HG03135 (cell line): ENCODE measurements at regions not wholly inside any gene's neighbourhood (a gene's known extent, or its start where the extent isn't known, plus 50 kb on each side); places are given as distances from the start of the nearest gene placed in this dataset.

ENCODE experiments used
- ATAC-seq: cut with Tn5 transposase; IDR thresholded peaks from one replicate; pipeline ENCODE4 v1.9.1; 2021; ENCODE audit warnings: mild to moderate bottlenecking, moderate library complexity; ENCODE audit not compliant: unreplicated experiment

DNA sequence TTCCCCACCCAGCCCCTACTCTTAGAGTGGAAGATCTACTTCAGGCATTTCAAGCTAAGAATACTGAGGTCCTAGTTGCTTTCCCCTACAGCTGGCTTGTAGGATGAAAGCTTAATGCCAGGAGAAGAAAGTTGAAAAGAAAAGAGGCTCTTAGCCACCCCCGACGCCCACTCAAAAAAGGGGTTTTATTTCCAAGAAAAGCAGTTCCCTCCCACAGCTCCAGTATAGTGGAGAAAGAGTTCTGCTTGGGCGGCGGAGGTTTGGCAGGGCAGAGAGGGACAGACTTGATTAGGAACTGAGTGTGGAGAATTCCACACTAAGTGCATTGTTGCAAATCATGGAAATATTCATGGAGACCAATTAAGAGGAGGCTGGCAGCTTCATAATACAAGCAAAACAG lies 470.9 kb downstream of the ETS1 start:
- no peak for ATAC-seq

DNA sequence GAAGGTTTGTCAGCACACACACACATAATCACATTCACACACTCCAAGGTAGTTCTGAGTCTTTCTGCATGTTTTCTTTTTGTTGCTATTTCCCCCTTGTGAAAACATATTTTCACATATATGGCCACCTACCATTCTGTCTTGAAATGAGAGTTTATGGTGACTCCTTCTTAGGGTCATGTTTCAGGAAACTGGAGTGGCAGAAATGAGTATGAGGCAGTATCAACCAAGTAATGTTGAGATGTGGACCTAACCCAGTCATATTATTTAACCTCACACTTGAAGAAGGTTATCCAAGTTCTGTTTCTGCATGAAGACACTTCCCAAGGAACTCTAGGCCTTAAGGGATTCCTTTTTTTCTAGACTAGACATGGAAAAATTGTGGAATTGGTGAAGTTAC lies 481.4 kb downstream of the ETS1 start:
- ATAC-seq, result no peak

DNA sequence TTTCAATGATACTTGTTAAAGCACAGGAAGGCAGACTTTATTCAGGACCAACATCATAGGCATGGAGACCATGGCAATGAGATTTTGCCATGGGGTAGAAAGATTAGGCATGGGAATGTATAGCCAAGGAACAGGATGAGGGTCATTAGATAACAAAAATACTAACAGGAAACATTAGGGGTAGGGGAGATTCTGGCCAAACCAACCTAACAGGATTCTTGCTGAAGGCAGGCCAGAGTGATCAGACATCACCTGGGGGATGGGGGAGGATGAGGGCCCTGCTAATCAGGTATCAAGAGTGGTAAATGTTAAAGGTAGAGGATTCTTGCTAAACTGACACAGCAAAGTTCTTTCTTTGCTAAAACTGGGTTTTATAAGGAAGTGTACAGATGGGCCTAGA lies 481.8 kb downstream of the ETS1 start:
- ATAC-seq, result no peak

DNA sequence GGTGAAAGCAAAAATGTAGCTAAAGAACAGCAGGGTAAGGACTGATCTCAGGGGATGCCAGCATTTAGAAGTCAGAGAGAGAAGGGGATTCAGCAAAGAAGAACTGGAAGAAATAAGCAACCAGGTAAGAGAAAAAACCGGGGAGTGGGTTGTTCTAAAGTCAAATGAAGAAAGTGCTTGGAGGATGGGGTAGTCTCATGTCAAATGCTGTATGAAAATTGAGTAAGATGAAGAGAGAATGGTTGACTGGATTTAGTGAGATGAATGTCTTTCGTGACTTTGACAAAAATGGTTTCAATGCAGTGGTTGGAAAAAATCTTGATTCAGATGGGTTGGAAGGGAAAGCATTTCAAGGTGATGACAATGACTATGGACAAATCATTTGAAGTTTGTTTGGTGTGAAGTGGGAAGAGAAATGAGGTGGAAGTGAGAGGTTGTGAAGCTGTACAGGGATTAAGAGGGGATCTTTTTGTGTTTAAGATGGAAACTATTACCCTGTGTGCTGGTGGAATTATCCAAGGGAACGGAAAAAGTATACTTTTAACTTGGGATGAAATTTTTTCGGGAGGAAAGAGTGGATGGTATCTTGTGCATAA lies 484.0 kb downstream of the ETS1 start:
- ATAC-seq, result no peak

DNA sequence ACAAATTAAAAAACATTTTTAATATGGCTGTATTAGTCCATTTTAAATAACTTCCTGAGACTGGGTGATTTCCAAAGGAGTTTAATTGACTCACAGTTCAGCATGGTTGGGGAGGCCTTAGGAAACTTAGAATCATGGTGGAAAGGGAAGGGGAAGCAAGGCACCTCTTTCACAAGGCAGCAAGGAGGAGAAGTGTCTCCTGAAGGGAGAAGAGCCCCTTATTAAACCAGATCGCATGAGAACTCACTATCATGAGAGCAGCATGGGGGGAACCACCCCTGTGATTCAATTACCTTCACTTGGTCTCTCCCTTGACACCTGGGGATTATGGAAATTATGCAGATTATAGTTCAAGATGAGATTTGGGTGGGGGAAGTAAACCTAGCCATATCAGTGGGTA lies 488.6 kb downstream of the ETS1 start:
- no peak for ATAC-seq

DNA sequence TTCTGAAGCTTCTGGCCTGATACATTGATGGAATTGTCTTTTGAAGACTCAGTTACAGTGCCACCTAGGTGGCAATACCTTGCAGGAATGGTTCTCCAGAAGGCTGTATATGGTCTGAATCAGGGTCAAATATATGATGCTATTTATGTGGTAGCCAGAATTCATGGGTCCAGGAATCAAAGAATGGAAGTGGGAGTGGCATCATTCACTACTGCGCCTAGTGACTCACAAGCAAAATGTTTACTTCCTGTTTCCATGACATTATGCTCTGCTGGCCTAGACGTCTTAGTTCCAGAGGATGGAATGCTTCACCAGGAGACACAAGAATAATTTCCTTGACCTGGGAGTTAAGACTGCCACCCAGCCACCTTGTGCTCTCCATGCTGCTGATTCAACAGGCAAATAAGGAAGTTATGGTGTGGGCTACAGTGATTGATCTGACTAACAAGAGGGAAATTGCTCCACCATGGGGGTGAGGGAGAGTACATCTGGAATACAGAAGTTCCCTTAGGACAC lies 491.8 kb downstream of the ETS1 start:
- ATAC-seq, result no peak

DNA sequence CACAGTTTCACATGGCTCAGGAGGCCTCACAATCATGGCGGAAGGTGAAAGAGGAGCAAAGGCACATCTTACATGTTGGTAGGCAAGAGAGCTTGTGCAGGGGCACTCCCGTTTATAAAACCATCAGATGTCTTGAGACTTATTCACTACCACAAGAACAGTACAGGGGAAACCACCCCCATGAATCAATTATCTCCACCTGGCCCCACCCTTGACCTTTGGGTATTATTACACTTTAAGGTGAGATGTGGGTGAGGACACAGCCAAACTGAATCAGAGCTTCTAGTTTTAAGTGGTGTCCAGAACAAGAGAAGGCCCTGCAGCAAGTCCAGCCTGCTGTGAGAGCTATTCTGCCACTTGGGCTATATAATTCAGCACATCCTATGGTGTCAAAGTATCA lies 493.7 kb downstream of the ETS1 start:
- ATAC-seq, result no peak

DNA sequence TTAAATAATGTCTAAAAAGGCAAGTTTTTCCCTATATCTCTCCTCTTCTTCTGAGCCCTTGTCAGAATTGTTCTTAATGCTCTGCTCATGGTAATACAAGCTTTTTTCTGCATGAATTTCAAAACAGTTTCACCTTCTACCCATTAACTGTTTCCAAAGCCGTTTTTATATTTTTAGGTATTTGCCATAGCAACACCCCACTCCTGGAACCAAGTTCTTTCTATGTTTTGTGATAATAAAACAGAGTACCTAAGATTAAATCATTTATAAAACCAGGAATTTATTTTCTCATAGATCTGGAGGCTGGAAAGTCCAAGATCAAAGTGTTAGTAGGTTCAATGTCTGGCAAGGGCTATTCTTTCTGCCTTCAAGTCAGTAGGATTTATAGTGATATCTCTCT lies 497.4 kb downstream of the ETS1 start:
- ATAC-seq, result no peak

DNA sequence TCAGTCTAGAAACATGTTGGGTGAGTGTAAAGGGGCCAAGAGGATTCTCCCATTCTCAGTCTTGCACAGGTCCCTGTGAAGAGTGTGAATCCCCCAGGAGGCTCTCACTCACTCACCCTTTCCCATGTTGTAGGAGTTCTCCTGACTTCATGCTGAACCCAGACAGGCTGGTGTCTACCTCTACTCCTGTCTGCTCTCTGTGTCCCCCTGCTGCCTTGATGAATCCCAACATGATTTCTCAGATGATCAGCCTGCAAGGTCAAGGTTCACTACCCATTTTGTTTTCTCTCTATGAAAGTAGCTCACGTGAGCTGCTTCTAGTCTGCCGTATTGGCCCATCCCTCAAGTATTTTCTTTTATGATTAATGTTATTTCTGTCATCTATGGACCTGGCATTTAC lies 500.6 kb downstream of the ETS1 start:
- ATAC-seq, result no peak

DNA sequence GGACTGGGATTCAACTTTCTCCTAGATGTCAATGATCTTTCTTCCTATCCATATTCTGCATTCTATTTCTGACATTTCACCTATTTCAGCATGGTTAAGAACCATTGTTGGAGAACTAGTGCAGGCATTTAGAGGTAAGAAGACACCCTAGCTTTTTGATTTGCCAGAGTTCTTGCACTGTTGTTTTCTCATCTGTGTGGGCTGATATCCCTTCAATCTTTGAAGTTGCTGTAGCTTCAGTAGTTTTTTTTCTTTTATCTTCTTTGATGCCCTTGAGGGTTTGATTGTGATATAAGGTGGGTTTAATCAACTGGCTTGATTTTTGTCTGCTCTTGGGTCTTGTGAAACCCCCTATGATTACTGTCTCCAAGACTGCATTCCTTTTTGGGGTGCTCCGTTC lies 502.1 kb downstream of the ETS1 start:
- no peak for ATAC-seq

DNA sequence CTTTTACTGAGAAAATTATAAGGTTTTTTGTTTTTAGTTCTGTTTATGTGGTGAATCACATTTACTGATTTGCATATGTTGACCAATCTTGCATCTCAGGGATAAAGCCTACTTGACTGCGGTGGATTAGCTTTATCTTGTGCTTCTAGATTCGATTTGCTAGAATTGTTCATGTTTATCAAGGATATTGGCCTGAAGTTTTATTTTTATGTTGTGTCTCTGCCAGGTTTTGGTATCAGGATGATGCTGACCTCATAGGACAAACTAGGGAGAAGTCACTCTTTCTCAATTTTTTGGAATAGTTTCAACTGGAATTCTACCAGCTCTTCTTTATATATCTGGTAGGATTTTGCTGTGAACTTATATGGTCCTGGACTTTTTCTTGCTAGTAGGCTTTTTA lies 504.8 kb downstream of the ETS1 start:
- no peak for ATAC-seq

DNA sequence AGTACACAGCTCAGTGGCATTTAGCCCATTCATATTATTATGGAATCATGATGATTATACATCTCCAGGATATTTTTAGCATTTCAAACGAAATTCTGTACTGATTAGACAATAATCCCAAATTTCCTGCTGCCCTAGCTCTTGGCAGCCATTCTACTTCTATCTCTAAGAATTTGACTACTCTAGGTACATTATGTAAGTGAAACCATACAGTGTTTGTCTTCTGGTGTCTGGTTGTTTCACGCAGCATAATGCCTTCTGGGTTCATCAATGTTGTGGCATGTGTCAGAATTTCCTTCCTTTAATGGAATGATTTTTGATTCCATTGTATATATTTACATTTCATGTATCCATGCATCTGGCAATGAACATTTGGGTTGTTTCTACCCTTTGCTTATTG lies 517.7 kb downstream of the ETS1 start:
- no peak for ATAC-seq

DNA sequence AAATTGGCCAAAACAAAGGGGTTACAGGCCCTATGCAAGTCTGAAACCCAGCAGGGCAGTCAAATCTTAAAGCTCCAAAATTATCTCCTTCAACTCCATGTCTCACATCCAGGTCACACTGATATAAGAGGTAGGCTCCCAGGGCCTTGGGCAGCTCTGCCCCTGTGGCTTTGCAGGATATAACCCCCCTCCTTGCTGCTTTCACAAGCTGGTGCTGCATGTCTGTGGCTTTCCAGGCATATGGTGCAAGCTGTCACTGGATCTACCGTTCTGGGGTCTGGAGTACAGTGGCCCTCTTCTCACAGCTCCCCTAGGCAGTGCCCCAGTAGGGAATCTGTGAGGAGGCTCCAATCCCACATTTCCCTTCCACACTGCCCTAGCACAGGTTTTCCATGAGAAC lies 519.6 kb downstream of the ETS1 start:
- ATAC-seq, result no peak

DNA sequence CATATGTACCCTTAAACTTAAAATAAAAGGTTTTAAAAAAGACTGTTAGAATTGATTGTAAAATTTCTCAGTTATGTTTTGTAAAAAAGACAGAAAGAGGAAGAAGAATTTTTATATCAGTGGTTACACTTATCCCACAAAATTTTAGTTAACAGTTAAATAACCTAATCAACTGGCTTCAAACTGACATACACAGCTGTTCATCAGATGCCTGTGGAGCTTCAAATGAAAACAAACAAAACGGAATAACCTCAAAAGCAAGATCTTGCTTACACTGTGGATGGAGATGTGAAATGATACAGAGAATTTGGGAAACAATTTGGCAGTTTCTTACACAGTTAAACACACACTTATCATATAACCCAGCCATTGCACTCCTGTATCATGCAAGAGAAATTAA lies 521.0 kb downstream of the ETS1 start:
- ATAC-seq, result no peak

DNA sequence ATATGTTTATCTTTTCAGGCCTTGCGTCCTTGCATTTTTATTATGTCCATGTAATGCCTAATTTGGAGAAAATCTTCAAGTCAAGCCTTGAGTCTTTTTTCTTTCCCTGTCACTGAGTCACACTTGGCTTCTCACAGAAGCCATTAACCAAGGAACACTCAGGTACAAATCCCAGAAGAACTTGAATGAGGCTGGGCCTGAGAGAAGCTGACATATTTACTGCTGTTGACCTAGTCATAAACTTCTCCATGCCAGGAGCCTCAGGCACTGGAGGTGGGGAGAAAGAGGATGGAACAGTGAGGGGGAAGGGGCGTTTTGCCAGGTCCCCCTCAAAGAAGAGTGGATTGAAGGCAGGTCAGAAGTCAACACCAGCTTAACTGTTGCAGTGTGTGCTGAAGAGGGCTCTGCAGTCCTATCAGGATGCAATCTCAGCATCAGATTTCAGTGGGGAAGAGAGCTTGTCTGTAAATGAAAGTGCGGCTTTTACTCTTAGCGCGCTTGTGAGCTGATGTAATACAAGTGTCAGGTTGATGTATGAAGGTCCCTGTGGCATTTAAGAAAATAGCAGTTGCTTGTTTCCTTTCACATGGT lies 526.0 kb downstream of the ETS1 start:
- no peak for ATAC-seq

DNA sequence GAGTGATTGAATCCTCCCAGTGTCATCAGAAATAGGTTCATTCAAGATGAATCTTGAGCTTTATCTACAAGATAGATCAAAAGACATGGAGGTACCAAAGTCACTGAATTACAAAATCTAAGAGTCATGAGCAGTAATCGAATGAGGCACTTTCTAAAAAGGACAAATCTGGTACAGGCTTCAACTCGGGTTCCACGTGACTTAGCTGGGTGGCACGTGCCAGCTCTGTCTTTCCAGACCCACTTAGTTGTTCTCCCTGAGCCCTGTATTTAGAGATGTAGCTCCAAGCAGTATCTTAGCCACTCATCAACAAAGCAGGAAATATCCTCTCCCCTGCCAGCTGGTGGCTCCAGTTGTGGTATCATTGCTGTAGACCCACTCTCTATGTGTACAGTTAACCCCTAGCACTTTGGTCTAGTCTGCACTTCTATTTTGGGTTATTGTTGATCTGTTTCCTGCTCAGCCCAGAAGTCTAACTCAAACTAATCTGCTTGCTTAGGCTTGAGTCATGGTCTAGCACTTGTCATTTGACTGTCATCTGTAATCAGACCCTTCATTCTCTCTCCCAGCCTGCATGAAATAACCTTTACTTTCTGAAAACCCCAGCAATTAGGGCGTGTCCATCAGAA lies 528.7 kb downstream of the ETS1 start:
- ATAC-seq, result no peak

DNA sequence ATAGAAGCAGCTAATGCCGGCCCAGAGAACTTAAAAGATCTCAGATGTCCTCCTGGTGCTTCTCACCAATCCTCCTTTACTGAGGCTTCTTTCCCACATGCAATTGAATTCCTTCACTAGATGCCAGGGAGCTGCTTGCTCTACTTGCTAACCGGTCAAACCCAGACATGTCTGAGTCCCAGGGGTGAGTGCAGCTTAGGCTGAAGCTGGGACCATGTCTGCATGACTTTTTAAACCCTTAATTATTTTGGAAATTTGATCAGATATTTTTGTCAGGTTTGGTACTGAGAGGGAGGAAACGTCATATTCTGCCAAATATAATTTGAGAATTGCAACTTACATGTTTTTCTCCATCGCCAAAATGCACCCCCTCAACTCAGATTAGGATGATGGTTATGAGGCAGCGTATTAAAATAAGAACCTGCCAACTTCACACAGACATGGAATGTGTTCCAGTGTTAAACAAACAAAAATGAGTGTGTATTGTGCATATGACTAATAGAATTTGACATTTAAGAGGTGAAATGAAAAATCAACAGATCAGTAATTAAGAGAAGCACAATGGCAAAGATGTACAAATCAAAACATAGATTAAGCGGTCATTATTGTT lies 529.5 kb downstream of the ETS1 start:
- ATAC-seq, result no peak

DNA sequence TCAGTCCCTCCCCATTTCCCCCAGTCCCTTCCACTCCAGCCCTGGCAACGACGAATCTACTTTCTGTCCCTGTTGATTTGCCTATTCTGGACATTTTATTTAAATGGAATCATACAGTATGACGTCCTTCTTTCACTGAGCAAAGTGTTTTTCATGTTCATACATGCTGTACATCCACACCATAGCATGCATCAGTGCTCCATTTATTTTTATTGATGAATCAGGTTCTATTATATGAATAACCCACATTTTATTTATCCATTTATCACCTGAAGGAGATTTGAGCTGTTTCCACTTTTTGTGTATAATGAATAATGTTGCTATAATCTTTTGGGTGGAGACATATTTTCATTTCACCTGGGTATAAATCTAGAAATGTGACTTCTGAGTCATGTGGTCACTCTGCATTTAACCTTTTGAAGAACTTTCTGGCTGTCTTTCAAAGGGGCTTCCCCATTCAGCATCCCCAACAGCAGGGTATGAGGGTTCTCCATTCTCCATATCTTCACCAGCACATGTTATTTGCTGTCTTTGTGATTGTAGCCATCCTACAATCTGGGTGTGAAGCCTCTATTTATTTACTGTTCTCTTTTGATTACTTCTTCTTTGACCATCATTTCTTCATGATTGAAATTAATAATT lies 531.7 kb downstream of the ETS1 start:
- no peak for ATAC-seq

DNA sequence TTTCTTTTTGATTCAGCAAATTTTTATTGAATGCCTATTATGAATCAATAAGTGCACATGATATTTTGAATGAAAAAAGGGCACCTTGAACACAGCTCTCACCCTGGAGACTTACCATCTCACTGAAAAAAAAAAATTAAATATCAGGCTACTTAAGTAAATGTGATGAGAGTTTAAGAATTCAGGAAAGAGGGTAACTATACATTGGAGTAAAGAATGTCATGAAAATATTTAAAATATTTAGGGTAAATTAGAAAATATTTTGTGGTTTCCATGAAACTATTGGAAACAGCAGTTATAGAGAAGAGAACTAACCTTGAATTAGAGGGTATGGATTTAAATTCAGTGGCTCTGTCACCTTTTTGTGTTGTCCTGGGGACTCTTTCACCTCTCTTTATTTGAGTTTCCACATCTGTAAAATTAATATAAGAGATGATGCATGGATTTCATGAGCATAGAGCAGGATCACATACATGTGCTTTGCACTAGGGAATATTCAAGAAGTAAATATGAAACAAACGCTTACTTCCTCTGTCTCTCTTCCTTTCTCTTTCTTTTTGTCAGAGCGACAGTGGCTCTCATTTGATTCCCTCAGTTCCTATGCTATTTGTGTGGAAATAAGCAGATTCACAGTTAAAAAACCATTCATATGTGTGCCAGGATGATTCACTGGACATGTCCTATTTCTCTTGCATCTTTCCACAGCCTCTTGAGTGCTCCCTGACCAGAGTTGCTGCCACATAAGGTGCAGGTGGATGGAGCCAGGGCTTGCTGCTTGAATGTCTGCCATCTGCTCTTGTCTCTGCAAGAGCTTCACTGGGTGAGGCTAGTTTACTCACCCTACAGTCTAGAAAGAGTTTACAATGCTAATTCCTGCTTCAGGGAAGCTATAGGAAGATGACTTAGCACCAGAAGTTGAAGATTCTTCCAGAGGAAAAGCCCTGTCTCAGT lies 533.1 kb downstream of the ETS1 start:
- peak; percentile 67 for ATAC-seq

DNA sequence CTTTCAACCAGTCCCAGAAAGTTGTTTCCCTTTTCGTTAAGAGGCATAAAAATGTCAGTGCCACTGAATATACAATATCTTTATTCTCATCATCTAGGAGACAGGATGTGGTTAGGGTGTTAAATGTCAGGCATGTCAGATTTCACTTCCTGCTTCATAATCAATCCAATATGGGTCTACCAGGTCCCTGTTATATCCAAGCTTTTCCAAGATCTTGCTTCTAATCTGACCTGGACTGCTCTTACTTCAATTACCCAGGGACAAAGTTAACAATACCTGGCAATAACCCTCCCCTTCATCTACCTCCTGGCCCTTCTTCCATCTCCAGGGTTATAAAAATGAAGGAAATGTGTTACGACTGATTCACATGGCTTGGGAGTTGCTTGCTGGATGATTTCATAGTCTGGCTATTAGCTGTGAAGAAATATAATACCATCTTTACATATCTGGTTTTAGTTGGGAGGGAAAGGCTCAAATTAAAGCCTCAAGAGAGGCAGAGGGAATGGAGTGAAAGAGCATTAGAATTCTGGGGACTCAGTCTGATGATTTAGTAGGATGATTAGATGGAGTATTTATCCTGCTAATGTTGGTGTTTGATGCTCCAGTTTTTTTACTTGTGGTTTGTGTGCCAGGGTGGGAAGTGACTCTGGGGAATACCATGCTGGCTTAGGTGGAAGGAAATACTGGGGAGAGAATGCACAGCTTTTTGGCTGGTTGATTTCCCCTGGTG lies 534.3 kb downstream of the ETS1 start:
- no peak for ATAC-seq
